ENCODE measurements at regions not wholly inside any gene's neighbourhood (a gene's known extent, or its start where the extent isn't known, plus 50 kb on each side); places are given as distances from the start of the nearest gene placed in this dataset.

- Histone ChIP-seq H3K27ac (ENCODE audit: low read depth, low read length) (peak overlapping the region; percentile 57), H3K36me3 (ENCODE audit: insufficient read depth, low read length) (no peaks in the 10 kb centered on the region), H3K27me3 (ENCODE audit: insufficient read depth, low read length) (no peaks in the 10 kb centered on the region), H4K20me1 (ENCODE audit: insufficient read depth, low read length) (no peaks in the 10 kb centered on the region), H2AFZ (ENCODE audit: low read depth, low read length) (peak overlapping the region; percentile 76), H3K4me2 (ENCODE audit: low read length) (peak overlapping the region; percentile 84), H3K9me3 (ENCODE audit: insufficient read depth, low read depth, low read length) (no peaks in the 10 kb centered on the region), H3K79me2 (ENCODE audit: insufficient read depth, low read length) (no peaks in the 10 kb centered on the region), H3K4me3 (ENCODE audit: insufficient read depth, low read depth, low read length) (peak overlapping the region; percentile 54), H3K4me1 (ENCODE audit: insufficient read depth, low read length) (peaks cover 17% of the 10 kb centered on the region), H3K9ac (ENCODE audit: low read length) (peak overlapping the region; percentile 77)
- H3K4me1 Mint-ChIP-seq (ENCODE audit: low read depth, unreplicated experiment), result peaks cover 23% of the 10 kb centered on the region
- H3K9me3 Mint-ChIP-seq (ENCODE audit: unreplicated experiment), result no peaks in the 10 kb centered on the region
- no peak for TF ChIP-seq EZH2 (IDR thresholded peaks at IDR 0.05; ENCODE audit: insufficient read depth, low read length)
- TF ChIP-seq CTCF (IDR thresholded peaks at IDR 0.05; ENCODE audit: insufficient read depth, low read depth, low read length), result no peak
- FAIRE-seq (no peak), DNase-seq (ENCODE audit: low read depth) (no peak)
- H3K27ac Mint-ChIP-seq (ENCODE audit: unreplicated experiment), result peak overlapping the region; percentile 99
- no peaks in the 10 kb centered on the region for H3K27me3 Mint-ChIP-seq (ENCODE audit: low read depth, unreplicated experiment)
- peak overlapping the region; percentile 66 for H3K4me3 Mint-ChIP-seq (ENCODE audit: unreplicated experiment)
- H3K36me3 Mint-ChIP-seq (ENCODE audit: low read depth, unreplicated experiment), result no peaks in the 10 kb centered on the region
These were observed 68.0 kb upstream of the PIM1 start for GRCh38 chr6:37101991-37102298.

GRCh38 chr6:37102299-37103168 is 67.4 kb upstream of the PIM1 start:
- no peaks in the 10 kb centered on the region for H3K36me3 Mint-ChIP-seq (ENCODE audit: low read depth, unreplicated experiment)
- no peaks in the 10 kb centered on the region for H3K27me3 ChIP-seq (ENCODE audit: insufficient read depth, low read length)
- peaks cover 17% of the 10 kb centered on the region for H3K4me1 ChIP-seq (ENCODE audit: insufficient read depth, low read length)
- no peaks in the 10 kb centered on the region for H3K9me3 ChIP-seq (ENCODE audit: insufficient read depth, low read depth, low read length)
- H3K9ac ChIP-seq (ENCODE audit: low read length), result peak overlapping the region; percentile 77
- no peaks in the 10 kb centered on the region for H3K79me2 ChIP-seq (ENCODE audit: insufficient read depth, low read length)
- H4K20me1 ChIP-seq (ENCODE audit: insufficient read depth, low read length), result no peaks in the 10 kb centered on the region
- no peaks in the 10 kb centered on the region for H3K9me3 Mint-ChIP-seq (ENCODE audit: unreplicated experiment)
- TF ChIP-seq CTCF (IDR thresholded peaks at IDR 0.05; ENCODE audit: insufficient read depth, low read depth, low read length), result no peak
- H3K4me3 ChIP-seq (ENCODE audit: insufficient read depth, low read depth, low read length), result peak overlapping the region; percentile 54
- DNase-seq (ENCODE audit: low read depth), result peak; percentile 78
- H3K4me1 Mint-ChIP-seq (ENCODE audit: low read depth, unreplicated experiment), result peaks cover 23% of the 10 kb centered on the region
- peak overlapping the region; percentile 60 for H3K27ac ChIP-seq (ENCODE audit: low read depth, low read length)
- H3K4me2 ChIP-seq (ENCODE audit: low read length), result peak overlapping the region; percentile 84
- H3K27me3 Mint-ChIP-seq (ENCODE audit: low read depth, unreplicated experiment), result no peaks in the 10 kb centered on the region
- H2AFZ ChIP-seq (ENCODE audit: low read depth, low read length), result peak overlapping the region; percentile 76
- H3K27ac Mint-ChIP-seq (ENCODE audit: unreplicated experiment), result peak overlapping the region; percentile 99
- H3K36me3 ChIP-seq (ENCODE audit: insufficient read depth, low read length), result no peaks in the 10 kb centered on the region
- FAIRE-seq, result no peak
- peak overlapping the region; percentile 68 for H3K4me3 Mint-ChIP-seq (ENCODE audit: unreplicated experiment)
